HCT116 (cell line): ENCODE measurements at regions not wholly inside any gene's neighbourhood (a gene's known extent, or its start where the extent isn't known, plus 50 kb on each side); places are given as distances from the start of the nearest gene placed in this dataset.

Source experiments
- ATAC-seq: fragments of 200-7000 bp; cut with Tn5 transposase; 2 replicates; pipeline ENCODE4 v1.9.1; 2020; ENCODE audit warnings: mild to moderate bottlenecking, moderate library complexity
- BruUV-seq: library from RNA; stranded (reverse); fragments of 400-500 nt; replicated peaks from 2 replicates; lab custom pipeline; 2021; lab: Mats Ljungman, UMichigan
- CTCF ChIA-PET: fragments of 300-600 bp; sonication (Branson Sonifier 250); formaldehyde crosslinking; loops from one replicate; lab custom pipeline; 2021; ENCODE audit warnings: antibody characterized with exemption; lab: Charles Lee
- POLR2A ChIA-PET: fragments of 300-600, 350-600 bp; sonication (Branson Sonifier 250); formaldehyde crosslinking; loops from one replicate; lab custom pipeline; 2021; ENCODE audit warnings: antibody characterized with exemption; lab: Charles Lee
- RAD21 ChIA-PET, 2 experiments: fragments of 300-600 bp; sonication (Branson Sonifier 250); formaldehyde crosslinking; loops; one replicate each; lab custom pipeline; 2023; ENCODE audit warnings: low total read pairs in 2 of 2; ENCODE audit not compliant: uncharacterized antibody in 2 of 2, unreplicated experiment in 2 of 2, low non-redundant PET in 1 of 2; lab: Charles Lee
- DNase-seq: peaks from one replicate; pipeline ENCODE4 v3.0.0-alpha.2; 2010; ENCODE audit warnings: low read depth, low spot score
- H2AFZ ChIP-seq: fragments of 200-600 bp; shearing (Covaris generic), sonication (generic); 2 replicates; pipeline ENCODE4 v1.6.1; 2017; ENCODE audit warnings: low read depth, mixed run types, mixed read lengths, antibody characterized with exemption, low read length; ENCODE audit not compliant: poor library complexity, severe bottlenecking
- H3K27ac ChIP-seq: 2 replicates; pipeline ENCODE4 v1.5.1; 2012; ENCODE audit warnings: low read depth, low read length
- H3K27me3 ChIP-seq: fragments of 200-600 bp; sonication (generic); 2 replicates; pipeline ENCODE4 v1.6.1; 2016; ENCODE audit warnings: mixed run types, low read length, mixed read lengths; ENCODE audit not compliant: insufficient read depth
- H3K36me3 ChIP-seq, 2 experiments: fragments of 200-500 bp in 1 of 2; fragments of 200-600 bp in 1 of 2; sonication (Bioruptor generic) in 1 of 2; sonication (generic) in 1 of 2; 2 replicates each; pipeline versions ENCODE4 v1.5.1 to v1.6.1; 2014 to 2016; ENCODE audit warnings: low read length in 2 of 2, inconsistent platforms in 1 of 2, mixed read lengths in 1 of 2, mixed run types in 1 of 2; ENCODE audit not compliant: insufficient read depth in 2 of 2, control insufficient read depth in 1 of 2
- H3K4me1 ChIP-seq, 2 experiments: fragments of 200-600 bp in 1 of 2; sonication (generic) in 1 of 2; 2 replicates each; pipeline versions ENCODE4 v1.5.1 to v1.6.1; 2012 to 2017; ENCODE audit warnings: low read length in 2 of 2, inconsistent platforms in 1 of 2, mild to moderate bottlenecking in 1 of 2, mixed read lengths in 1 of 2, mixed run types in 1 of 2, moderate library complexity in 1 of 2; ENCODE audit not compliant: insufficient read depth in 2 of 2, control insufficient read depth in 1 of 2
- H3K4me2 ChIP-seq: fragments of 200-600 bp; sonication (generic); 2 replicates; pipeline ENCODE4 v1.6.1; 2017; ENCODE audit warnings: mixed run types, low read length, mixed read lengths
- H3K4me3 ChIP-seq, 2 experiments: fragments of 200-600 bp in 1 of 2; sonication (generic) in 1 of 2; replicated peaks in 1 of 2; 2 replicates each; pipeline ENCODE4 v1.5.1; 2011 to 2016; ENCODE audit warnings: low read length in 2 of 2, control low read depth in 1 of 2, low read depth in 1 of 2, mild to moderate bottlenecking in 1 of 2, mixed read lengths in 1 of 2, mixed run types in 1 of 2
- H3K79me2 ChIP-seq: fragments of 200-600 bp; sonication (generic); 2 replicates; pipeline ENCODE4 v1.6.1; 2017; ENCODE audit warnings: mild to moderate bottlenecking, mixed run types, low read length, moderate library complexity, mixed read lengths; ENCODE audit not compliant: insufficient read depth
- H3K9ac ChIP-seq: fragments of 200-600 bp; sonication (generic); 2 replicates; pipeline ENCODE4 v1.6.1; 2016; ENCODE audit warnings: low read length, mixed read lengths
- H3K9me2 ChIP-seq: fragments of 200-600 bp; sonication (generic), shearing (Covaris generic); 2 replicates; pipeline ENCODE4 v1.6.1; 2017; ENCODE audit warnings: mixed run types, mild to moderate bottlenecking, moderate library complexity; ENCODE audit not compliant: insufficient read depth
- H3K9me3 ChIP-seq, 2 experiments: fragments of 200-500 bp in 1 of 2; fragments of 200-600 bp in 1 of 2; sonication (Bioruptor generic) in 1 of 2; sonication (generic) in 1 of 2; 2 replicates each; pipeline ENCODE4 v1.6.1; 2014 to 2017; ENCODE audit warnings: low read length in 2 of 2, mixed read lengths in 2 of 2, inconsistent platforms in 1 of 2, low read depth in 1 of 2, mild to moderate bottlenecking in 1 of 2, mixed run types in 1 of 2, moderate library complexity in 1 of 2; ENCODE audit not compliant: control insufficient read depth in 1 of 2, insufficient read depth in 1 of 2
- H4K20me1 ChIP-seq: fragments of 200-600 bp; sonication (generic), shearing (Covaris generic); 2 replicates; pipeline ENCODE4 v1.6.1; 2017; ENCODE audit warnings: mixed run types, mild to moderate bottlenecking, moderate library complexity; ENCODE audit not compliant: insufficient read depth
- ATF3 ChIP-seq: IDR thresholded peaks from 2 replicates; pipeline ENCODE4 v1.6.1; 2012
- CBX3 ChIP-seq: IDR thresholded peaks from 2 replicates; pipeline ENCODE4 v1.6.1; 2012; ENCODE audit warnings: low read depth
- CEBPB ChIP-seq: IDR thresholded peaks from 2 replicates; pipeline ENCODE4 v1.6.1; 2012; ENCODE audit warnings: low read depth
- CTCF ChIP-seq, 3 experiments: fragments of 200-600 bp in 1 of 3; sonication (generic) in 1 of 3; IDR thresholded peaks in 2 of 3; conservative IDR thresholded peaks in 1 of 3; 2 replicates each; pipeline ENCODE4 v1.5.1; 2012 to 2017; ENCODE audit warnings: low read depth in 2 of 3, low read length in 2 of 3, antibody characterized with exemption in 1 of 3, borderline replicate concordance in 1 of 3, control low read depth in 1 of 3, mild to moderate bottlenecking in 1 of 3, mixed read lengths in 1 of 3, mixed run types in 1 of 3, moderate library complexity in 1 of 3; ENCODE audit not compliant: insufficient read depth in 1 of 3
- EZH2phosphoT487 ChIP-seq: fragments of 200-600 bp; IDR thresholded peaks from 2 replicates; pipeline ENCODE4 v1.6.1; 2018; ENCODE audit warnings: antibody characterized with exemption, borderline replicate concordance
- POLR2A ChIP-seq: IDR thresholded peaks from 2 replicates; pipeline ENCODE4 v1.7.0; 2011; ENCODE audit warnings: borderline replicate concordance; ENCODE audit not compliant: insufficient read depth, insufficient read length; ENCODE audit errors: extremely low read depth
- REST ChIP-seq: IDR thresholded peaks from 2 replicates; pipeline ENCODE4 v1.6.1; 2012; ENCODE audit warnings: low read depth
- SIN3A ChIP-seq: IDR thresholded peaks from 2 replicates; pipeline ENCODE4 v1.6.1; 2012; ENCODE audit warnings: low read depth
- SRF ChIP-seq: IDR thresholded peaks from 2 replicates; pipeline ENCODE4 v1.6.1; 2012; ENCODE audit warnings: low read depth
- TCF7L2 ChIP-seq: IDR thresholded peaks from 2 replicates; pipeline ENCODE4 v1.7.0; 2011; ENCODE audit warnings: borderline replicate concordance, inconsistent platforms; ENCODE audit not compliant: insufficient read depth, insufficient read length; ENCODE audit errors: extremely low read depth
- ZBTB33 ChIP-seq: IDR thresholded peaks from 2 replicates; pipeline ENCODE4 v1.6.1; 2011; ENCODE audit warnings: mild to moderate bottlenecking, low read length, moderate library complexity; ENCODE audit not compliant: insufficient replicate concordance; ENCODE audit errors: extremely low read depth
- ZFX ChIP-seq: fragments of 450-650 bp; IDR thresholded peaks from 2 replicates; pipeline ENCODE4 v1.6.1; 2017
- ZNF274 ChIP-seq: fragments of 200-500 bp; sonication (Bioruptor generic); IDR thresholded peaks from 2 replicates; pipeline ENCODE4 v1.6.1; 2014; ENCODE audit warnings: mild to moderate bottlenecking, low read depth, low read length, inconsistent platforms
- intact Hi-C: fragments of 100-400 bp; cut with micrococcal nuclease; formaldehyde crosslinking; loops from 2 replicates; pipeline ENCODE4 v1.10.0; 2022

- BruUV-seq: no TSS peak
- H3K27ac ChIP-seq: no peak overlapping the region
- H3K9me2 ChIP-seq: no peaks in the 10 kb centered on the region
- TF ChIP-seq SRF (no peak), POLR2A (no peak), CEBPB (no peak), ZFX (no peak), CBX3 (no peak)
- intact Hi-C loops: no loop called here
- no peak overlapping the region for H3K4me2 ChIP-seq
- ChIA-PET RAD21 (no interaction called here), CTCF (no interaction called here), POLR2A (no interaction called here)
- H3K36me3 ChIP-seq: no peaks in the 10 kb centered on the region
- H3K4me3 ChIP-seq: no peak overlapping the region
- ATAC-seq (no peak), DNase-seq (no peak)
- H2AFZ ChIP-seq: no peak overlapping the region
- no peaks in the 10 kb centered on the region for H4K20me1 ChIP-seq
- H3K27me3 ChIP-seq: no peaks in the 10 kb centered on the region
- no peak overlapping the region for H3K9ac ChIP-seq
- H3K9me3 ChIP-seq: no peaks in the 10 kb centered on the region
- peaks cover 0 to 6% of the 10 kb centered on the region in 2 experiments; a peak in 2 of 4 replicates for H3K4me1 ChIP-seq
- H3K79me2 ChIP-seq: no peaks in the 10 kb centered on the region
Observed at GRCh38 chr17:71201639-71202038, 919.2 kb upstream of the SOX9 start.

- POLR2A ChIA-PET: no interaction called here
- BruUV-seq: no TSS peak
- RAD21 ChIA-PET: no interaction called here
- TF ChIP-seq ZNF274 (no peak), ZFX (no peak), CTCF (IDR thresholded peaks at IDR 0.05 in 2 of 3, conservative IDR thresholded peaks at IDR 0.05 in 1 of 3; ENCODE audit: borderline replicate concordance in 1 of 3, insufficient read depth in 1 of 3, low read depth in 2 of 3, low read length in 2 of 3) (no peak), REST (no peak), POLR2A (no peak), SIN3A (no peak), ATF3 (no peak), EZH2phosphoT487 (no peak), TCF7L2 (no peak), ZBTB33 (no peak)
Observed at GRCh38 chr17:71202449-71202848, 918.4 kb upstream of the SOX9 start.

More at GRCh38 chr17:71202449-71202848, 918.4 kb upstream of the SOX9 start:
- Histone ChIP-seq H3K4me3 (no peak overlapping the region), H3K79me2 (no peaks in the 10 kb centered on the region), H3K36me3 (no peaks in the 10 kb centered on the region), H3K9me3 (no peaks in the 10 kb centered on the region), H3K27ac (no peak overlapping the region), H3K9ac (no peak overlapping the region), H3K4me2 (no peak overlapping the region), H4K20me1 (no peaks in the 10 kb centered on the region), H3K4me1 (peaks cover 0 to 6% of the 10 kb centered on the region in 2 experiments; a peak in 2 of 4 replicates), H3K9me2 (no peaks in the 10 kb centered on the region), H3K27me3 (no peaks in the 10 kb centered on the region), H2AFZ (no peak overlapping the region)
- DNase-seq: no peak
- CTCF ChIA-PET: no interaction called here
- intact Hi-C loops: no loop called here
- ATAC-seq: no peak
